Superior temporal gyrus (tissue), 1 donor: ENCODE measurements at regions not wholly inside any gene's neighbourhood (a gene's known extent, or its start where the extent isn't known, plus 50 kb on each side); places are given as distances from the start of the nearest gene placed in this dataset.
A peak's percentile ranks its signal among the peaks of the same experiment; 100 is the strongest.
"Not testable (repeated sequence)": the region's sequence is repeated elsewhere in the genome, so short reads cannot be mapped to it uniquely, and the experiment has no call there.

ENCODE experiments used
- DNase-seq: peaks from one replicate; pipeline ENCODE4 v3.0.0-alpha.2; 2016; ENCODE audit errors: extremely low spot score

DNA sequence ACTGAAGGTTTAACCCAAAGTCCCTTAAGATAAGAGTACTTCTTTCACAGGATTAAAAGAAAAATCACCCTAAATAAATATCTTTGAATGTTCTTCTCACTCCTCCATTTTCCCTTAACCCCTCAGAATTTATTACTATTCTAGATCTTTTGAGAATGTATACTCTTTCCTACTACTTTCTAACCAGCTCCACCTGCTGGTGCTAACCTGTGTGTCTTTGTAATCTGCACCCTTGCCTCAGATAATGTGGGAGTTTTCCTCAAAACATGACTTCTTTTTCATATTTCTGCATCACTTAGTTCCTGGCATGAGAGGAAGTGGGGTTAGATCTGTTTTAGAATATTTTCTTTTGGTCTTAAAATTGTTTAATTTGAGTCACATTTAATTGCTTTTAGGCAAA is 394.2 kb downstream of the BMP2 start:
- DNase-seq: peak; percentile 15

GRCh38 chr20:7171911-7172310 is 404.4 kb downstream of the BMP2 start:
- DNase-seq: no peak

GRCh38 chr20:7174554-7174953 is 407.1 kb downstream of the BMP2 start:
- DNase-seq: no peak

- DNase-seq: not testable (repeated sequence)
These were observed 408.3 kb downstream of the BMP2 start for GRCh38 chr20:7175827-7176226.

DNA sequence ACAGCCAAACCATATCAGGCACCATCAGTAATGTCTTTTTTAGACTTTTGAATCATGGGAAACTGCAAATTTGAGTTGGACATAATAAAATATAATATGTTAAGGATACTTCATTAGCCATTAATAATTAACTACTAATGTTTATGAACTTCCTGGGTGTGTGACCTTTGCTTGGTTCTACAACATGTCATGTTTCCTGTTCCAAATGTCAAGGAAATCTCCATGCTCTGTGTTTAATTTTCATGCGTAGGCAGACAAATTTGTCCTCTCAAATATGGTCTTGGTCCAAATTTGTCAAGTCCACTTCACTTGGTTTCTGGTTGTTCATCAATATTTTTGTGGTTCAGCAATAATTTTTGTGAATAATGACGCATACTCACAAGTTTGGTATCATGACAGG is 410.5 kb downstream of the BMP2 start:
- DNase-seq: no peak

DNA sequence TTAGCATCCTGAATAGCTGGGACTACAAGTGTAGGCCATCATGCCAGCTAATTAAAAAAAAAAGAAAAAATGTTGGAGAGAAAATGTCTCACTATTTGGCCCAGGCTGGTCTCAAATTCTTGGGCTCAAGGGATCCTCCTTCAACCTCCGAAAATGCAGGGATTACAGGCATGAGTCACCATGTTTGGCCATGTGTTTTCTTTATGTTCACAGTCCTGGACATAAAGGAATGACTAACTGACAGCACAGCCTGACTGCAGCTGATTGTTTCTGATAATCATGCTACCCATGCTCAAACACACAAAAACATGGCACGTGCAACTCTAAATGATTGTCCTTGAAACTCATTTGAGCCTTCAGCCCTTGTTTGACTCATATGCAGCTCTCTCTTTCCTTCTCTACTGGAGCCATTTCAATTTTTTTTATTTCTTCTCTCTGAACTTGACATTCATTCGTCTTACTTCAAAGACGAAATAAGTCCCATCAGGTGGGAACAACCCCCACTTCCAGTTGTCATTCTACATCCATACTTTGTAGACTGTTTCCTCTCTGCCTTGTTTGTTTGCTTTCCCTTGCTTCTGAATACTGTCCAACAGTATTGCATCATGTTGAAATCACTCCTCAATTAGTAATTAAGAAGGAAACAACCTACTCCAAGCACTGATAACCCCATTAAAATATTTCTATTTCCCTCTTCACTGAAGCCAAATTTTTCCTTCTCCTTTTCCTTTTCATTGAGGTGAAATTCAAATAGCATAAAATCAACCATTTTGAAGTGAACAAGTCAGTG is 413.0 kb downstream of the BMP2 start:
- no peak for DNase-seq

- DNase-seq: no peak
These were observed 421.7 kb downstream of the BMP2 start for GRCh38 chr20:7189231-7189630.

GRCh38 chr20:7193681-7194080 is 426.2 kb downstream of the BMP2 start:
- no peak for DNase-seq

DNA sequence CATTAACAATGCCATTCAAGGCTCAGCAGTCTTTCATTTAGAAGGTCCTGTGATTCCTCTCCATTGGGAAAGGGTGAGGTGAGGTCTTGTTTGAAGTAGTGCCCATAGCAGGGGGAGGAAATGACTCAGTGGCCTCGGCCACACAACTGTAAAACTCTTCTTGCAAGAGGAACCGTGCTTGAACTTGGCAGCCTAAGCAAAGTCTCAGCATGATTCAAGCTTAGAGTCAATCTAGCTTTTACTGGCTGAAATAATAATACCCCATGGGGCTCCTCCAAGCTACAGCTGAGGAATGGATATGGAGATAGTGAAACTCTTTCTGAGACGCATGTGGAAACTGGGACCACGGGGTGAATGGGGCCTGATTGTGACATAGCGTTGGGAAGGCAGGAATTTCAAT is 428.2 kb downstream of the BMP2 start:
- DNase-seq: no peak

GRCh38 chr20:7196481-7196880 is 429.0 kb downstream of the BMP2 start:
- DNase-seq: no peak

GRCh38 chr20:7199861-7200260 is 432.4 kb downstream of the BMP2 start:
- no peak for DNase-seq

DNA sequence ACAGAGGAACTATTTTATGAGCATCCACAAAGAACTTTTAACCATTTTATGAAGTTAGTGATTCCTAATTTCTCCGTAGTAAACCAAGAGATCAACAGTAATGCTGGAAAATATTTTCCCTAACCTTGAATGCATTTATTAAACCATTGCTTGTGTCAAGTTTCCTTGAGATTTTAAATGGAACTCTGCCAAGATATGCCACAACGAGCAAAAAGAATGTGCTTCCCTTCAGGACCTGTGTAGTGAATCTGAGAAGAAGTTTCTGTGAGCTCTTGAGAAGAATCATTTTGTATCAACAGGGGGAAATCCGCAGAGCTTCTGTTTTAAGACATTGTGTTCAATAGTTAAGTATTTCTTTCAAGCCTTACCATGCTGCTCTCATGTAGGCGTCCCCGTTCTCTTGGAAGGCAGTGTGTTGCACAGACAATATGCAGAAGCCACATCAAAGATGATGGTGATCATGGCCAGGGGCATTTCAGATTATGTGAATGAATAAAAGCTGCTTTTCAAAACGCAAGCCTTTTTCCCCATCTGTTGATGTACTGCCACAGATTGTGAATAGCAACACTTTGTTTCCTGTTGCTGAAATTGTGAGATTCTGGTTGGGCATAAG is 439.8 kb downstream of the BMP2 start:
- DNase-seq: no peak

DNA sequence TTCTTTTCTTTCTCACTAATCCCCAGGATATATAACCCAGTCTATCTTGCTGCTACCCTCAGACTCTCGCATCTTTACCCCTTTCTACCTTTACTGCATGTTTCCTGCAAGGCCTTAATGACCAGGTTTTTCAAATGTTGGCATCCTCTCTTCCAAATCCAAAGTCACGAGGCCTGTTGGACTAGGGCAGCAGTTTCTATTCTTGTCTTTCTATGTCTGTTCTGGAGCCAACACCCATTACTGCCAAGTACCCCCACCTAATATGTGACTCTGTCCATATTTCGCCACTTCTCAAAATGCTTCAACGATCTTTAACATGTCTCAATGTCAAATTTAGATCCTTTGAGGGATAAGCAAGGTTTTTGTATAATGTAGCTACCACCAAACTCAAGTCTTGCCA is 443.4 kb downstream of the BMP2 start:
- DNase-seq: no peak

GRCh38 chr20:7214081-7214740 is 446.7 kb downstream of the BMP2 start:
- DNase-seq: no peak

- no peak for DNase-seq
These were observed 450.1 kb downstream of the BMP2 start for GRCh38 chr20:7217606-7218005.

DNA sequence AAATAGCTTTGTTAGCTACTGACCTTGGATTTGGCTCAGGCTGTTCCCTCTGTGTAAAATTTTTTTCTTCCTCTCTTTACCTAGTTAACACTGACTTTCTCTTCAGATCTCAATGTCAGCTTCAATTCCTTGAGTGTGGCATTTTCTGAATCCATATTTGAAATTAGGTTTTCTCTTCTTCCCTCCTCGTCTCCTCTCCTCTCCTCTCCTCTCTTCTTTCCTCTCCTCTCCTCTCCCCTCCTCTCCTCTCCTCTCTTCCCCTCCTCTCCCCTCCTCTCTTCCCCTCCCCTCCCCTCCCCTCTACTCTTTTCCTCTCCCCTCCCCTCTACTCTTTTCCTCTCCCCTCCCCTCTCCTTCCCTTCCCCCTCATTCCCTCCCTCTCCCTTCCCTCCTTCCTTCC is 453.3 kb downstream of the BMP2 start:
- no peak for DNase-seq

- DNase-seq: no peak
These were observed 458.7 kb downstream of the BMP2 start for GRCh38 chr20:7226156-7226555.

- no peak for DNase-seq
These were observed 463.8 kb downstream of the BMP2 start for GRCh38 chr20:7231303-7231702.

DNA sequence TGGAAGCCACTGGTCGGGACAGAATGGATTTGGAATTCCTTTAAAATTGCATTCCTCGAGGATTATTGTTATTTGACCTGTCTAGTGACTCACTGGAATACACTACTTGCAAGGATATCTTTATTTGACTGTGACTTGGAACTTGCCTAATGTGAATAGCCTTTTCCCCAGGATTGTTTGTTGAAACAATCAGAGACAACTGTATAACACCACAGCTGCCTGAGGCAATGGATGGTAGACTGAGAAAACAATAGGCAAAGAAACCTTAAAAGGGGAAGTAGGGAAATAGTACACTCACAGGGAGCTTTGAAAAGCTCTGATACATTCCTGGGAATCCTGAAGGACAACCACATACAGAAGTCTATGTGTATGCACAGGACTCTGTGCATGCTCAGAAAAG is 465.3 kb downstream of the BMP2 start:
- DNase-seq: no peak

DNA sequence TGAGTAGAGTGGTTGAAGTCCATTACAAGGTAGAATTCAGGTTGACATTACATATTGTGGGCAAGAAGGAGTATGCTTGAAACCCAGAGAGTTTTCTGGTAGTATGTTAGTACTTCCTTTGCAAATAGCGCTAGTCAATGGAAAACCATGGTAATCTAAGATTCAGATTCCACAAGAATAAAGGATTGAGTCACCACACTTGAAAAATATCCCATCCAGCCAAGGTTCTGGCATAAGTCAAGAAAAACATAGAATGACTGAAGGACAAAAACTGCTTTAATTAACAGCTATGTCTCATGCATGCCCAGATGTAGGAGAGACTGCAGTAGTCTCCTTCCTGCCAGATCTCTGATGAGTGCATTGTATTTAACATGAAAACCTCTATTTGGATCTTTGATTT is 469.8 kb downstream of the BMP2 start:
- DNase-seq: no peak

- no peak for DNase-seq
These were observed 473.0 kb downstream of the BMP2 start for GRCh38 chr20:7240490-7240889.

DNA sequence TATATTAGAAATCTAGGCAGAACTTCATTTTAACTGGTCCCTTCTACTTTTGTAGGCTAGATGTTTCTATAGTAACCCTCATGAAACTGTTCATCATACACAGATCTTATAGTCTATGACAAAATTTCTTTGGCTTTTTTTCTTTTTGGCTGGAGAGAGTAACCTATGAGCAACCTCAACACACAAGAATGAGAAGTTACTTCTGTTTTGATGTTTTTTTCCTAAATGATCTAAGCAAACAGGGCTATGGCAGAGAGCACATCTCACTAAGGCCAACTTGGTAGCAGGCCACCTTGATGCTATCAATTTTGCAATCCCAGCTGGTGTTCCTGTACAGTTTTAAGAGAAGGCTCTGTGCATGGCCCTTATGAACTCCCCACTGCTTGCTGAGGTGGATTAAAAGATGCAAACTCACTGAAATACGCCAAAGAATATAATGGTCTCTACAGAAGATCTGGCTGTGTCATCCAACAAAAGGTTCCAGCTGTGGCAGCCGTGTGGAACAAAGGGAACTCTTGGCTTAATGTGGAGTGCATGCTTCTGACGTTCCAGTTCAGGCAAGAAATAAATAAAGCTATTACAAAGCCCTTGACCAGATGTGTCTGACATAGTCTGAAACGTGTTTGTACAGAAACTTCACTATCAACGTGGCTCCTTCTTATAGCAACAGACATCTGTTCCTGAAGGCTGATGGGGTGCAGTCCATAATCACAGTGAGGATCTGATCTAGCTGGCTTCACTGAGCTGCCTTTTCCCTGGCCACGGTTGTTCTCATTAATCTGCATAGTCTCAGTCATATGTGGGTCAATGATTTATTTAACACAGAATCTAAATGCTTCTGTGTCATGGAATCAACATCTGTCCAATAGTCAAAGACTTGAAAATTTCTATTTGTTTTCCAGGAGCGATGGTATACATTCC is 481.1 kb downstream of the BMP2 start:
- DNase-seq: no peak
